Left cardiac atrium (tissue), 4 donors: ENCODE measurements at regions not wholly inside any gene's neighbourhood (a gene's known extent, or its start where the extent isn't known, plus 50 kb on each side); places are given as distances from the start of the nearest gene placed in this dataset.

Experiments
- ATAC-seq, 2 donors: fragments of 200-7000 bp; cut with Tn5 transposase; one replicate each; pipeline ENCODE4 v1.9.1; 2020; ENCODE audit warnings: mild to moderate bottlenecking in 2 of 2, moderate library complexity in 2 of 2
- DNase-seq: peaks from one replicate; pipeline ENCODE4 v3.0.0-alpha.2; 2020
- intact Hi-C, 2 donors: fragments of 100-400 bp; cut with DNase I; formaldehyde crosslinking; loops; one replicate each; pipeline versions ENCODE4 v1.14.1 to v1.15.1; 2022 to 2023
- donor health status: DM: no; HTN: yes; CAD: no.
- donor health status: DM: no; HTN: yes; CAD: no; lungs with severe emphysema.
- donor health status: DM: yes; HTN: yes; CAD: no.
- donor health status: Dilated cardiomyopathy.

DNA sequence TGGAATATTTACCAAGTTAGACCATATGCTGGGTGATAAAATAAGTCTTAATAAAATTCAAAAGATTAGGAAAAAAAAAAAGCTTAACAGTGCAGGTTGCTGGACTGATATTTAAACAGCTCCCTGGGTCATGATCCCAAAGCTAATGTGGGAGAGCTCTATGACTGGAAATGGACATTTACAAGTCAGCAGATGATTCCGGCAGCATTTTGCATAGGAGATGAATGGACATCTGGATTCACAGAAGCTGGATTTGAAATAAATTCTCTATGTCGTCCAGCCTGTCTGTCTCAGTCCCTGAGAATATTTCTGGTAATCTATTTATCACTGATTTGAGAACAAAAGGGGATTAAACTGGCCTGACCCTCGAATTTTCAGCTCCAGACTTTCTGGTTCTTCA is 52.3 kb upstream of the KLHL25 start:
- ATAC-seq (no peak), DNase-seq (no peak)
- intact Hi-C loops: no loop called here

GRCh38 chr15:85849946-85850345 is 55.2 kb upstream of the KLHL25 start:
- ATAC-seq: no peak

GRCh38 chr15:85852969-85853368 is 58.2 kb upstream of the KLHL25 start:
- ATAC-seq (no peak), DNase-seq (no peak)
- intact Hi-C loops: no loop called here

More at GRCh38 chr15:85849946-85850345, 55.2 kb upstream of the KLHL25 start:
- intact Hi-C loops: no loop called here
- no peak for DNase-seq

DNA sequence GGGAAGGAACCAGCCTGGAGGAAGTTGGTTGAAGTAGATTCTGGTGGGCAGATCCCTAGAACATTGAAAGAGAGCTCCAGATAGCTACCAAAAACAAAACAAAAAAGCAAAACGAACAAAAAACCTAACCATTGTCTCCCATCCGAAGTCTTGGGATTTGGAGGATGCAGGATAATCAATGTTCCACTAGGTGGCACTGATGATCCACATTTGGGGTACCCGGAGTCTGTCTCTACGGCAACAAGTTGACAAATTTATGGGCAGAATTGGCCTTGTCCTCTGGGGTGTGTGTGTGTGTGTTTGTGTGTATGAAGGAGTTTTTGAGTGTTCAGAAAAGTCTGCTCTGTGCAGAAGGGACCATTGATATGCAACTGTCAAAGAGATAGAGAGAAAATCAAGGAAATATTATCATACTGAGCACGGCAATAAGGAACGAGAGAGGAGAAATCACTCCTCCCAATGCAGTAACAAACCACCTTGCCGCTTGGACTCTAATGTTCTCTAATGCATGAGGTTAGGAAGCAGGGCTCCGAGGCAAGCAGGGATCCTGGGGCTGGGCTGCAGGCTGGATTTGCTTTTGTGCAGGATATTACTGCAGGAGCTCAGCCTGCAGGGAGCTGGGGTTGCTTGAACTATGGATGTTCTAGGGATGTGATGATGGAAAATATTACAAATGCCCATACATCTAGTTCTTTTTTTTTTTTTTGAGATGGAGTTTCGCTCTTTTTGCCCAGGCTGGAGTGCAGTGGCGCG is 59.8 kb upstream of the KLHL25 start:
- peak; percentile 67 to 68 for ATAC-seq
- intact Hi-C loops: no loop called here

DNA sequence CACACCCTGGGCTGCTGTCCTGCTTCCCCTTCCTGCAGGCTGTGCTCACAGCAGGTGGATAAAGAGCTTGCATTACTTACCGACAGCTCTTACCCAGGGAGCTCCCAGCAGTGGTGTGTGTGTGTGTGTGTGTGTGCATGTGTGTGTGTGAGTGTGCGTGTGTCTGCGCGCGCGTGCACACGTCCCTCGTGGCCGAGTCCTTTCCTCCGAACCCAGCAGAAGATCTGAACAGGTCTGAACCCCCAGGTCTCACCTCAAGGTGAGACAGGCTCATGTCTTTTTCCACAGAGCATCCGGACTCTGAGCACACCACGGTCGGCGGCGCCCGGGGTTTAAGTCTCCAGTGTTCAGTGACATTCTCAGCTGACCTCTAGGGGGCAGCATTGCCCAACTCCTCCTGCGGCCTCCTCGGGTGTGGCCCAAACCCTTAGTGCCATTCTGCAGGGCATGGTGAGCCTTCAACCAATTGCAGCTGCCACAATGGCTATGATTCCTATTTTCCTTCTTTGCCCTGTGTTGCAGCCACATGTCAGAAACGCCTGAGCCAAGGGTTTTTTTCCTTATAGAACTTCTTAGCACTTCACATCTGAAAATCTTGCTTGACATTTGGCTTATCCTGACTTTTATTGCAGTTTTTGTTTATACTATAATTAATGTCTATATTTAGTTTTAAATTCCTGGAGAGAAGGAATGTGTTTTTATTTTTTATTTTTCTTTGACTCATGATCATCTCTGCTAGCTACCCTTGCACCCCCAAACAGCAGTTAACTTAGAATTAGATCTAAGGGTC is 64.1 kb upstream of the KLHL25 start:
- ATAC-seq: peak; percentile 79 to 88
- intact Hi-C loops: no loop called here
- peak; percentile 66 for DNase-seq

More for the DNA sequence above, 59.8 kb upstream of the KLHL25 start:
- no peak for DNase-seq

- intact Hi-C loops: no loop called here
- DNase-seq (no peak), ATAC-seq (no peak)
Measured at GRCh38 chr15:85859671-85860070, 64.9 kb upstream of the KLHL25 start.

DNA sequence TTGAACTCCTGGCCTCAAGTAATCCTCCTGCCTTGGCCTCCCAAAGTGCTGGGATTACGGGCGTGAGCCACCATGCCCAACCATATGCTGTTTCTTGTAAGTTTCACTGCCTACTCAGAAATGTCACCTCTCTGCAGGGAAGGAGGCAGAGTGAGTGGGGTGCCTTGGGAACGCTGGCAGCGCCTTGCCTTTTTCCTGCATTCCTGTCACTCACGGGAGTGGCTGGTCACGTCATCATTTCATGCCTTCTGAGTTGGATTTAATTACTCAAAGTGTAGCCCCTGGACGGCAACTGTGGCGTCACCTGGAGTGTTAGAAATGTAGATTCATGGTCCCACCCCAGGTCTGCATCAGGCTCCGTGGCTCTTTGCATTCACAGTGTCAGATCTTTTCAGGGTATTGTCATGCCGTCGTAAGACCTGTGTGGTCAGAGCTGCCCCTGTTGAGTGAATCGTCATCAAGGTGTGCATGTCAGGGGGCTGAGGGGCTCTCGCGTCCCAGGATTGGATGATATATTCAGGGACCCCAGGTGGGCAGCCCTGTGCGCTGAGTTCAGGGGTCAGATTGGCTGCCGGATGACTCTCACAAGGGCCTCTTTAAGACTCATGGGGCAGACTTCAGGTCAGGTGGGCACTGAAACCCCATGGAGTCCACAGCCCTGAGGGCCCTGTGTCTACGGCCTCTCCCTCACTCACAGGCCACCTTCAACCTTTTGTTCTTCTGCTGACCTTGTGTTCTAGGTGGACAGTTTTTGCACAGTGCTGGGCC is 65.9 kb upstream of the KLHL25 start:
- no peak for DNase-seq
- ATAC-seq: no peak
- intact Hi-C loops: no loop called here

DNA sequence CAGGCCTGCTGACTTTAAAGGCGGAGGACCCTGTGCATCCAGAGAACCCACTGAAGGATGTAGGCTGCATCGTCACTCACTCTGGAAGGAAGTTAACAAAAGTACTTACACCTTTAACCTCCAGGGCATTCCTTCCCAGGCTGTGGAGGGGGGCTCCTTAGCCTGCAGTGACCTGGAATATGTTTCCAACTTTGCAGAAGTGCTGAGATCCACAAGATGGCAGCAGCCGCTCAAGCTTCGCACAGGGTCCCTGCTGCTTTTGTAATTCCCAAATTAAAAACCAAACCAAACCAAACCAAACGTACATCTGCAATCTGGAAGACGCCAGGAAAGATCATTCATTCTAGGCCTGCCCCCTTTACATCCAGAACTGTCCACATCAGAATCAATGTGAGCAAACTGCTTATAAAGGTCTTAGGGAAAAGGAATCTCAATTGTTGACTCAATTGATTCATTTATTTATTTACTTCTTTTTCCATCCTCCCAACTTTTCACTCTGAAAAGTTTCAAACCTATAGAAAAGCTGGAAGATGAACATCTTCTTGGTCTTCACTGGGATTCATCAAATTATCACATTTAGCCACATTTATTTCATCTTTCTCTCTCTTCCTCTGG is 70.5 kb upstream of the KLHL25 start:
- ATAC-seq (peak in 1 of 2 donors; percentile 74), DNase-seq (no peak)
- intact Hi-C loops: no loop called here

DNA sequence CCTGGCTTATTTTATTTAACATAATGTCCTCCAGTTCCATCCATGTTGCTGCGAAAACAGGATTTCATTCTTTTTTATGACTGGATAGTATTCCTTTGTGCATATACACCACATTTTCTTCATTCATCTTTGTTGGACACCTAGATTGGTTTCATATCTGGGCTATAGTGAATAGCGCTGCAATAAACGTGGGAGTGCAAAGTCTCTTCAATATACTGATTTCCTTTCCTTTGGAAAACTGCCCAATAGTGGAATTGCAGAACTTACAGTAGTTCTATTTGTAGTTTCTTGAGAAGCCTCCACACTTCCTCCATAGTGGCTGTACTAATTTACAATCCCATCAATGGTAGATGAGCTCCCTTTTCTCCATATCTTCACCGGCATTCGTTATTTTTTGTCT is 72.5 kb upstream of the KLHL25 start:
- DNase-seq: no peak
- no peak for ATAC-seq
- intact Hi-C loops: no loop called here

GRCh38 chr15:85869124-85869523 is 74.4 kb upstream of the KLHL25 start:
- DNase-seq (no peak), ATAC-seq (no peak)
- intact Hi-C loops: no loop called here

DNA sequence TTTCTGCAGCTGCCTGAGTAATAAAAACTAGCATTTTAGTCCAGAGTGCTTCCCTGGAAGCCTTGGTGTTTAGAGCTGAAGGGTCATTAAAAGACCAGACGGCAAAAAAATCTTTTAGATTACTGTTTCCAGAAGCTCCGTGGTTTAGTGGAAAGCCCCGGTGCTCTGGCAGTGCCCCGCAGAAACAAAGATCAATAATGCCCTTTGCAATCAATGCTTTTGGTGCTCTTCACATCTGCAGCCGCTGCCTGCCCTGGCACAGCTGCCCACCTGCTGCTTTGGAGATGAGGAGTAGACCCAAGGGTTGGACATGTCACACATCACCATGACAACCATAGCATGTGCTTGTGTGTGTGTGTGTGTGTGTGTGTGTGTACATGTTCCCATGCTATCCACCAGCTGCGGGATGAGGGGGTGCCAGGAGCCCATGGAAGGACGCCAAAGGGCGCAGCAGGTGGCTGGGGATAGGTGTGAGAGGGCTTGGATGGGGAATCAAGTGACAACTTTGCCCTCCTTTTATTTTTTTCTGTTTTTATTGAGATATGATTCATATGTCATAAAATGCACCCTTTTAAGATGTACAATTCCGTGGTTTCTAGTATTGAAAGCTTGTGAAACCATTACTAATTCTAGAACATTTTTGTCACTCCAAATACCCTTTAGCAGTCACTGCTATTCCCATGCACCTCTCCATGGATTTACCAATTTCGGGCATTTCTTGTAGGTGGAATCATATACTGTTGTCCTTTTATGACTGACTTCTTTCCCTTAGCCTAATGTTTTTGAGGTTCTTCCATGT is 75.7 kb upstream of the KLHL25 start:
- no peak for DNase-seq
- no peak for ATAC-seq
- intact Hi-C loops: no loop called here

- no peak for ATAC-seq
- intact Hi-C loops: no loop called here
- DNase-seq: no peak
Measured at GRCh38 chr15:85871545-85871944, 76.8 kb upstream of the KLHL25 start.

GRCh38 chr15:85872125-85872524 is 77.4 kb upstream of the KLHL25 start:
- no peak for DNase-seq
- ATAC-seq: no peak
- intact Hi-C loops: no loop called here

DNA sequence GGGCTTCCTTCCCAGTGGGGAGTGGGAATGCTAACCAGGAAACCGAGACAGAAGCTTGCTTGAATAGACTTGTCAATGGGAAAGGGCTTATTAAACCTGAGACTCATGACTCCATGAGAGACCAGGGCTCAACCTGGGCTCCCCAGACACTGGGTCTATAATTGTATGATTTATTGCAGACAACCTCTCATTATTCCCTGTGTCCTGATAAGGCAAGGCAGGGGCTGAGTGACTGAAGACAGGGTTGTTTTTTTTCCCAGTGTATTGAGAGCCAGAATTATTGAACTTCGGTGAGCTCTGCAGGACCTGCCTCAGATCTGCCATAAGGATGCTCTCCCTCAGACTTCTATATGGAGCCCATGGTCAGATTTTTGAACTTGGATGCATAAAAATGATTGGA is 79.5 kb upstream of the KLHL25 start:
- ATAC-seq: no peak

GRCh38 chr15:85875756-85876155 is 81.0 kb upstream of the KLHL25 start:
- intact Hi-C loops: no loop called here
- DNase-seq: no peak
- ATAC-seq: no peak

More for the DNA sequence above, 79.5 kb upstream of the KLHL25 start:
- intact Hi-C loops: no loop called here
- no peak for DNase-seq

- intact Hi-C loops: no loop called here
- DNase-seq (no peak), ATAC-seq (no peak)
Measured at GRCh38 chr15:85878828-85879225, 84.1 kb upstream of the KLHL25 start.

DNA sequence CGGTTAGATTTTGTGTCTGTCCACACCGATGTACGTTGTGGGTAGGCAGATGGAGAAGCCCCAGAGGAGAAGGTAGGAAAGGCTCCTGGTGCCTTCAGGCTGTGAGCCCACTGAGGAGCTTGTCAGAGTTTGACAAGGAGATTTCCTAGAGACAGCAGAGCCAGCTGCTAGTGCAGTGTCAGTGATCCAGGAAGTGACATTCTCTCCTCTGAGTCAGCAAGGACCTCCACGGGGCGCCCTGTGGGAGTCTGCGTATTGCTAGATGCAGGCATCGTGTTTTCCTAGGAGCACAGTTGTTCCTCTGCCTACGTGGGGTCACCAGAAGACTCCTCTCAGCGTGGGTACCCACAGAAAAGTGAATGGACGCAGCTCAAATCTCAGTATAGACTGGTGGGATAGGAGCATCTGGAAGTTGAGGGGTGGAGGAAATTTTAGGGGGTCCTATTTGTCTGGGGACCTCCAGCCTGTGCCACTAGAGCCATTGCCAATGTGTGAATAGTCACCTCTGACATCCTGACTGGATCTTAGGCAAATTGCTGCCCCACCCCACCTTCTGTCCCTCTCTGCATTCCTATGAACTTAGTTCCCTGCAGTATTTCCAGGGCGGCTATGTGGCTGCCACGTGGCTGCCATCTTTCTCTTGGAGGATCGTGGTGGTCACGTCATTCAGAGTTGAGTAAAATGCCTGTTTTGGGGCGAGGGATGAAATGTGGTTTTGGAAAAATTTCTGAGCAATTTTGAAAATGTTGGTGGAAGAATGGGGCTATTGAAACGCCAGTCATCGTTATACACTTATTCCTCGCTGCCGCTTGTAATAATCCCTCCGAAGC is 84.8 kb upstream of the KLHL25 start:
- intact Hi-C loops: no loop called here
- DNase-seq (no peak), ATAC-seq (no peak)
